Astrocyte of the cerebellum (primary cell): ENCODE measurements at regions not wholly inside any gene's neighbourhood (a gene's known extent, or its start where the extent isn't known, plus 50 kb on each side); places are given as distances from the start of the nearest gene placed in this dataset.

ENCODE experiments used
- DNase-seq: peaks from one replicate; pipeline ENCODE4 v3.0.0-alpha.2; 2011; ENCODE audit warnings: low read depth
- H3K4me3 ChIP-seq: 2 replicates; pipeline ENCODE4 v1.5.1; 2011; ENCODE audit warnings: mild to moderate bottlenecking, low read depth, low read length, moderate library complexity
- in situ Hi-C: cut with HindIII; loops from 2 replicates; pipeline ENCODE4 v1.10.0; 2017; ENCODE audit warnings: low sequenced_read_pairs
- TF ChIP-seq, protein P1 (sequence below): IDR thresholded peaks from 2 replicates; pipeline ENCODE4 v1.5.1; 2012; ENCODE audit warnings: low read length, low read depth, moderate library complexity, mild to moderate bottlenecking; ENCODE audit errors: missing control alignments

DNA sequence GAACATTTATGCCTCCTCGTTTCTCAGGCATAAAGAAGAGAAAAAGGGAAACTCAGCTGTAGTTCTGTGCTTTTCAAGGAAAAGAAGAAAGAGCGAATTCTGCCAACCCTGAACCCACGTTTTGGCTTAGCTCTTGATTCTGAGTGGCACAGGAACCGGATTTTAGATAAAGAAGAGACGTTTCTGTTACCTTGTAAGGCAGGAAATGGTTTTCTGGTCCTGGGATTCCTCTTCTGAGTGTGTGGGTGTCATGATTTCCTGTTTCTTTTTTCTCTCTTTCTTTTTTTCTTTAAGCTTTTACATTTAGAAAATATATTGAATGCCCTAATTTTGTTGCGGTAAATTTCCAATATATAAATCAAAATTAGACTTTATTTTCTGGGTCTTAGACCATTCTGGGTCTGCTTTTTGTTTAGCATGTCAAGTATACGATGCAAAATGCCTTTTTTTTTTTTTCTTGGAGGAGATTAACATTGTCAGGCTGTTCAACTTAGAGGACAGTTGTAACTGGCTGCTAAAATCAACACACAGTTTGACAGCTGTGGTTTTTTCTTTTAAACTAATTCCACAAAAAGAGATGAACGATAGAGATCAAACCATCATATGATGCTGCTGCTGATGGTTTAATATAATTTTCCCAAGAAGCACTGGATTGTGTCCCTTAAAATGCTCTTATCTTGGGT lies 190.8 kb downstream of the GATA3 start:
- H3K4me3 ChIP-seq, result no peak overlapping the region
- in situ Hi-C loops, result loop anchor here (5.0 kb wide), 1 partner anchor 98 kb away; no protein-coding TSS in a partner anchor
- TF ChIP-seq, protein P1, sequence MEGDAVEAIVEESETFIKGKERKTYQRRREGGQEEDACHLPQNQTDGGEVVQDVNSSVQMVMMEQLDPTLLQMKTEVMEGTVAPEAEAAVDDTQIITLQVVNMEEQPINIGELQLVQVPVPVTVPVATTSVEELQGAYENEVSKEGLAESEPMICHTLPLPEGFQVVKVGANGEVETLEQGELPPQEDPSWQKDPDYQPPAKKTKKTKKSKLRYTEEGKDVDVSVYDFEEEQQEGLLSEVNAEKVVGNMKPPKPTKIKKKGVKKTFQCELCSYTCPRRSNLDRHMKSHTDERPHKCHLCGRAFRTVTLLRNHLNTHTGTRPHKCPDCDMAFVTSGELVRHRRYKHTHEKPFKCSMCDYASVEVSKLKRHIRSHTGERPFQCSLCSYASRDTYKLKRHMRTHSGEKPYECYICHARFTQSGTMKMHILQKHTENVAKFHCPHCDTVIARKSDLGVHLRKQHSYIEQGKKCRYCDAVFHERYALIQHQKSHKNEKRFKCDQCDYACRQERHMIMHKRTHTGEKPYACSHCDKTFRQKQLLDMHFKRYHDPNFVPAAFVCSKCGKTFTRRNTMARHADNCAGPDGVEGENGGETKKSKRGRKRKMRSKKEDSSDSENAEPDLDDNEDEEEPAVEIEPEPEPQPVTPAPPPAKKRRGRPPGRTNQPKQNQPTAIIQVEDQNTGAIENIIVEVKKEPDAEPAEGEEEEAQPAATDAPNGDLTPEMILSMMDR, result no peak
- DNase-seq, result no peak

DNA sequence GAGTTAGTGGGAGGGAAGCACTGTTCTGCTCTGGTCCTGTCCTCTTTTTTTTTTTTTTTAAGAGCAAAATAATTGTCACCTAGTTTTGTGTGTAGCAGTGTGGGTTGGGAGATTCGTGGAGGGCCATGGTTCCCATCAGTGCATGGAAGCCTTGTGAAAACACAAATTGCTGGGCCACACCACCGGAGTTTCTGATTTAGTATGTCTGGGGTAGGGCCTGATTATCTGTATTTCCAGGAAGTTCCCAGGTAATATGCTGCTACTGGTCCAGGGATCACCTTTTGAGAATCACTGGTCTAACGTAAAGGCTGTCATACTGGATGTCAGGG lies 191.3 kb downstream of the GATA3 start:
- DNase-seq, result no peak
- in situ Hi-C loops, result loop anchor here (5.0 kb wide), 1 partner anchor 98 kb away; no protein-coding TSS in a partner anchor
- TF ChIP-seq, protein P1, result no peak
- H3K4me3 ChIP-seq, result no peak overlapping the region

DNA sequence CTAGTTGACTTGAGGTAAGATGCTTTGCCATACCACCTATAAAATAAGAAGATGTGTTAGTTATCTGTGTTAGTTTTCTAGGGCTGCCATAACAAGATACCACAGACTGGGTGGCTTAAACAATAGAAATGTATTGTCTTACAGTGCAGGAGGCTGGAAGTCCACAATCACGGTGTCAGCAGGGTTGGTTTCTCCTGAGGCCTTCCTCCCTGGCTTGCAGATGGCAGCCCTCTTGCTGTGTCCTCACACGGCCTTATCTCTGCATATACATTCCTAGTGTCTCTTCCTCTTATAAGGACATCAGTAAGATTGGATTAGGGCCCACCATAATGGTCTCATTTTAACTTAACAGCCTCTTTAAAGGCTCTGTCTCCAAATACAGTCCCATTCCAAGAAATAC lies 192.1 kb downstream of the GATA3 start:
- H3K4me3 ChIP-seq, result no peak overlapping the region
- in situ Hi-C loops, result loop anchor here (5.0 kb wide), 1 partner anchor 99 kb away; no protein-coding TSS in a partner anchor
- TF ChIP-seq, protein P1, result no peak
- DNase-seq, result no peak

DNA sequence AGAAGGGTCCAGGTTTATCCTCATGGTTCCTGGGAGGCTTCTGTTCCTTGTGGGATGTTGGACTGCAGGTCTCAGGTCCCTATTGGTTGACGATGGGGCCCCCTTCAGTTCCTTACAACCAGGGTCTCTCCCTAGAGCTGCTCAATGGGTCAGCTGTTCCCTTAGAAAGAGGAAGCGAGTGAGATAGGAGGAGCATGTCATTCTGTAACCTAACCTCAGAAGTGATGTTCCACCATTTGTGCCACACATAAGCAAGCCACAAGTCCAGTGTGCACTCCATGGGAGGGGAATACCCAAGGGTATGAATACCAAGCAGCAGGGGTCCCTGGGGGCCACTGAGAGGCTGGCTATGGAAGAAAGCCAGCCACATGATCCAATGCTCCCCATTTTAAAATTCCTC lies 192.7 kb downstream of the GATA3 start:
- TF ChIP-seq, protein P1, result no peak
- H3K4me3 ChIP-seq, result no peak overlapping the region
- no peak for DNase-seq
- in situ Hi-C loops, result loop anchor here (5.0 kb wide), 1 partner anchor 100 kb away; no protein-coding TSS in a partner anchor

DNA sequence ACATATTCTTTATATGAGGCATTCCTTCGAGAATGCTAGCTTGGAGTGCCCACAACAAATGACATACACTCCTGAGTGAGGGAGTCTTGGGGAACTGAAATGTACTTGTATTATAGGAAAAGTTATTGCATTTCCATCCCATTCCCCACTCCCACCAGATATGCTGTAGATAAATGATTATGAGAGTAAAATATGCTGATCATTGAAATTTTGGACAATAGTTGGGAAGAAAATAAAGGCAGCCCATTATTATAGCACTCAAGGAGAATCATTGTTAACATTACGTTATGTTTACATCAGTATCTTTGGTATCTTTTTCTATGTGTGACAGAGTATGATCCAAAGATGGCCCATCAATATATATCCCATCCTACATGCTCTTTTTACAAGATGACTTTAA lies 194.4 kb downstream of the GATA3 start:
- TF ChIP-seq, protein P1, result no peak

DNA sequence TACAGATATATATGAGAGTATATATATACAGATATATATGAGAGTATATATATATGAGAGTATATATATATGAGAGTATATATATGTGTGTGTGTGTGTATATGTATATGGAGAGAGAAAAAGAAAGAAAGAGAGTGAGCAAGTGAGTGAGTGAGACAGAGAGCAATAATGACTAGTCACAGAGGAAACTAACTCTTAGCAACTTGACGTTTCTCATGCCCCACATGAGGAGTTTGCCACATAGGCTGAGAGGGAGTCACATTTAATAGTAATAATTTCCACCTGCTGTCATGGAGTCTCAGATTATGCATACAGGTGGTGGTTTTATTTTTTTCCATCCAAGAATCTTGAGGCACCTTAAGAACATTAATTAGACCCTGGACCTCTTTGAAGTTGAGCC lies 199.9 kb downstream of the GATA3 start:
- in situ Hi-C loops, result no loop called here
- no peak for DNase-seq
- TF ChIP-seq, protein P1, result no peak
- H3K4me3 ChIP-seq, result no peak overlapping the region

More for the DNA sequence above, 194.4 kb downstream of the GATA3 start:
- in situ Hi-C loops, result loop anchor here (5.0 kb wide), 1 partner anchor 102 kb away; no protein-coding TSS in a partner anchor
- DNase-seq, result no peak
- no peak overlapping the region for H3K4me3 ChIP-seq
